ENCODE measurements at regions not wholly inside any gene's neighbourhood (a gene's known extent, or its start where the extent isn't known, plus 50 kb on each side); places are given as distances from the start of the nearest gene placed in this dataset.

GRCh38 chr20:50340541-50340940, 149.9 kb downstream of the CEBPB start:
- TF ChIP-seq, protein P1, sequence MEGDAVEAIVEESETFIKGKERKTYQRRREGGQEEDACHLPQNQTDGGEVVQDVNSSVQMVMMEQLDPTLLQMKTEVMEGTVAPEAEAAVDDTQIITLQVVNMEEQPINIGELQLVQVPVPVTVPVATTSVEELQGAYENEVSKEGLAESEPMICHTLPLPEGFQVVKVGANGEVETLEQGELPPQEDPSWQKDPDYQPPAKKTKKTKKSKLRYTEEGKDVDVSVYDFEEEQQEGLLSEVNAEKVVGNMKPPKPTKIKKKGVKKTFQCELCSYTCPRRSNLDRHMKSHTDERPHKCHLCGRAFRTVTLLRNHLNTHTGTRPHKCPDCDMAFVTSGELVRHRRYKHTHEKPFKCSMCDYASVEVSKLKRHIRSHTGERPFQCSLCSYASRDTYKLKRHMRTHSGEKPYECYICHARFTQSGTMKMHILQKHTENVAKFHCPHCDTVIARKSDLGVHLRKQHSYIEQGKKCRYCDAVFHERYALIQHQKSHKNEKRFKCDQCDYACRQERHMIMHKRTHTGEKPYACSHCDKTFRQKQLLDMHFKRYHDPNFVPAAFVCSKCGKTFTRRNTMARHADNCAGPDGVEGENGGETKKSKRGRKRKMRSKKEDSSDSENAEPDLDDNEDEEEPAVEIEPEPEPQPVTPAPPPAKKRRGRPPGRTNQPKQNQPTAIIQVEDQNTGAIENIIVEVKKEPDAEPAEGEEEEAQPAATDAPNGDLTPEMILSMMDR (IDR thresholded peaks at IDR 0.05; ENCODE audit: low read depth, low read length) = no peak
- TF ChIP-seq POLR2A (IDR thresholded peaks at IDR 0.05; ENCODE audit: extremely low read depth, insufficient read length) = no peak
- no peak for TF ChIP-seq MYC (IDR thresholded peaks at IDR 0.05; ENCODE audit: low read depth, low read length)
- TF ChIP-seq, protein P2, sequence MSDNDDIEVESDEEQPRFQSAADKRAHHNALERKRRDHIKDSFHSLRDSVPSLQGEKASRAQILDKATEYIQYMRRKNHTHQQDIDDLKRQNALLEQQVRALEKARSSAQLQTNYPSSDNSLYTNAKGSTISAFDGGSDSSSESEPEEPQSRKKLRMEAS (IDR thresholded peaks at IDR 0.05; ENCODE audit: low read depth, low read length) = no peak

Measured in NB4 (cell line).